ENCODE measurements at regions not wholly inside any gene's neighbourhood (a gene's known extent, or its start where the extent isn't known, plus 50 kb on each side); places are given as distances from the start of the nearest gene placed in this dataset.

DNA sequence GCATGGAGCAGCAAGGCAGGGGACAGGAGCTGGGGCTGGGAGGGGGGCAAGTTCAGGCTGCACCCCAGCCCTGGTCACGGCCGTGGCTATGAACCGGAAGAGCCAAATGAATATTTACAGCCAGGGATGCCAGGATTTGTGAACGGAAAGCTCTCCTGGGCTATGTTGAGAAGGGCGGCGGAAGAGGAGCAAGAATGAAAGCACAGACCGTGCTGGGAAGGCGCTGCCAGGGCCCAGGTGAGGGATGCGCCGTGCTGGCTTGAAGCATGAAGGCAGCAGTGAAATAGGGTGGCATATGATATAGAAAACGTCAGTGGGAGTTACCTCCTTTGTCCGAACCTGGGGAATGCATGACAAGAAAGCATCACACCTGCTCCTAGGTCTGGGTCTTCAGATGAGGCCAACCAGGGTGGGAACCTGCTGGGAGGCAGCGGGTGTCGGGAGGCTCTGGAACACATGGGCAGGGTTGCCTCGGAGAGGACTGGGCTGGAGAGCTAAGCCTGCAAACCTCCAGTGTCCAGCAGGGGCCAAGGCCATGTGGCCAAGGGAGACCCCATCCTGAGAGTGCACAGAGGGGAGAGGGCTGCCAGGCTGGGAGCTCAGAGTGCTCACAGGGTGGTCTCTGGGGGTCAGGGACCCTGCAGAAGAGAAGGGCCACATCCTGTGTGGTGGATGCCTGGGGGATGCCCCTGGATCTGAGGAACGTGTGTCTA is 120.6 kb upstream of the TCERG1L start:
- TF ChIP-seq, protein P1, sequence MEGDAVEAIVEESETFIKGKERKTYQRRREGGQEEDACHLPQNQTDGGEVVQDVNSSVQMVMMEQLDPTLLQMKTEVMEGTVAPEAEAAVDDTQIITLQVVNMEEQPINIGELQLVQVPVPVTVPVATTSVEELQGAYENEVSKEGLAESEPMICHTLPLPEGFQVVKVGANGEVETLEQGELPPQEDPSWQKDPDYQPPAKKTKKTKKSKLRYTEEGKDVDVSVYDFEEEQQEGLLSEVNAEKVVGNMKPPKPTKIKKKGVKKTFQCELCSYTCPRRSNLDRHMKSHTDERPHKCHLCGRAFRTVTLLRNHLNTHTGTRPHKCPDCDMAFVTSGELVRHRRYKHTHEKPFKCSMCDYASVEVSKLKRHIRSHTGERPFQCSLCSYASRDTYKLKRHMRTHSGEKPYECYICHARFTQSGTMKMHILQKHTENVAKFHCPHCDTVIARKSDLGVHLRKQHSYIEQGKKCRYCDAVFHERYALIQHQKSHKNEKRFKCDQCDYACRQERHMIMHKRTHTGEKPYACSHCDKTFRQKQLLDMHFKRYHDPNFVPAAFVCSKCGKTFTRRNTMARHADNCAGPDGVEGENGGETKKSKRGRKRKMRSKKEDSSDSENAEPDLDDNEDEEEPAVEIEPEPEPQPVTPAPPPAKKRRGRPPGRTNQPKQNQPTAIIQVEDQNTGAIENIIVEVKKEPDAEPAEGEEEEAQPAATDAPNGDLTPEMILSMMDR (IDR thresholded peaks at IDR 0.05): no peak

DNA sequence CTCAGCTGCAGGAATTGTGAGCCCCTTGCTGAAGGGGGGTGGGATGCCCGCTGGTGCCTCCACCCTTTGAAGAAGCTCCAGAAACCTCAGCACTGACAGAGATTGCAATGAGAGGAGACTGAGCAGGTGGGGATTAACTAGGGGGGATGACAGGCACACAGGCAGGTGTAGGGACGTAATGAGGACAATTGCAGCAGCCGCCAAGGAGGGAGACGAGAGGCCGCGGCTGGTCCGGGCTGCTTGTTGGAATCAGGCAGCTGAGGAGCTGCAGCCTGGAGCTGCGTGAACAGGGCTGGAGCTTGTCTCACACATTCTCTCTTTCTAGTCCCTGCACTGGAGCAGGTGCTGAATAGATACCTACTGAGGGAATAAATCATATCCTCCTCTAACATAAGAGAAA is 122.0 kb upstream of the TCERG1L start:
- TF ChIP-seq, protein P1 (IDR thresholded peaks at IDR 0.05): no peak

DNA sequence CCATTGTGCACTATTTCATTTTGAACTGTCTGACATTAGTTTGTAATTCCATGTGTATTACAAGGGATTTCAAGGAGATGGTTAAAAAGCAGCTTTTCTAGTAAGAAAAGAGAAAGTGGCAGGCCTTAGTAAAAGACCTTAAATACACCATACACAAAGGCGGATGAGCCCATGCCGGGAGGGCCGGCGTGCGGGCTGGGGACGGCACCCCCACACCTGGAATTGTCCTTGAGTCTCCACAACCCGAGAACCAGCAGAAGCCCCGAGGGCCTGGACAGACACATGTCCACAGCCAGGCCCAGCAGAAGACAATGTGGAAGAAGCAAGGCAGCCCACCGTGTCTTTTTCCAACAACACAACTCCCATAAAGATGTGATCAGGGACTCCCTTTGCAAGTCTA is 123.7 kb upstream of the TCERG1L start:
- TF ChIP-seq, protein P1 (IDR thresholded peaks at IDR 0.05): no peak

DNA sequence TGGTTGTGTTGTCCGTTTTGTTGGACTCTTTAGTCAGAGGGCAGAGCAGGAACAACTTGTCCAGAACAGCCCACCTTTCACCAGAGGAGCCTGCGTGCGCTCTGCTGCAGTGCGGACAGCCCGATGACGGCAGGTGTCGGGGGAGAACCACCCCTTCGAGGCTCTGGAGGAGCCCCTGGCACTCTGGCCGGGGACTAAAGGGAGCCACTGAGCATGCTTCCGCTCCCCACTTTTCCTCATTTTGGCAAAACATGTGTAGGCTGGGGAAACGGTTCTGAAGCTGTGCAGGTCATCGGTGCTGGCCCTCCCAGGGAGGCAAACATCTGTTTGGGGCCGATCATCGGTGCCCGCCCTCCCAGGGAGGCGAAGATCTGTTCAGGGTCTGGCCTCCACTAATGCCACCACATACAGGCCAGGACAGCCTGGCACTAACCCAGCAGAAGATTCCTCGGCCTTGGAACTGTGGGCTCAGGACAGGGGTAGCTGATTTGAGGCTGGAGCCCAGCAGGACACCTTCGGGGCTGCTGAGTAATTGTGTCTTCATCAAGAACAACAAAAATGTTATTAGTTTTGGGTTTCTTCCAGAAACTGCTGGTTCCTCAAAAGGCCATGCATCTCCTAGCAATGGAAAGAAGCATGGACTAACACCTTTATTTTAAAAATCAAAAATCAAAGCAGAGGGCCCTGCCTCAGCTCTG is 124.4 kb upstream of the TCERG1L start:
- TF ChIP-seq, protein P1 (IDR thresholded peaks at IDR 0.05): no peak

DNA sequence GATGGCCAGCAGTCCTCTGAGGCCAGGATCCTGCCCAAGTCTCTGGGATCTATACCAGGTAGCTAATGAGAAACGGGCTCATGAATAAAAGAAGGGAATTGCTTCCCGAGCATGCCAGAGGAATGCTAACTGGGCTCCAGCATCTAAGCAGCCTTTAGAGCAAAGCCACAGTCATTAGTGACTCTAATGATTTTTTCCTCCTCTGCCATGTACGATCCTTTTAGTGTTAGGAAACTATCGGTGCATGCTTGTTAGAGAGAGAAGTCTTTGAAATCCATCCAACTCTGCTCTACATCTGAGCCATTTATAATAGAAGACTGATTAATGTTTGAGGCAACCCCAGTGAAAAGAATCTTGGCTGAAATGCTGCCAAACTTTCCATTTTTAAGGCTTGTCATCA is 124.9 kb upstream of the TCERG1L start:
- TF ChIP-seq, protein P1 (IDR thresholded peaks at IDR 0.05): no peak

DNA sequence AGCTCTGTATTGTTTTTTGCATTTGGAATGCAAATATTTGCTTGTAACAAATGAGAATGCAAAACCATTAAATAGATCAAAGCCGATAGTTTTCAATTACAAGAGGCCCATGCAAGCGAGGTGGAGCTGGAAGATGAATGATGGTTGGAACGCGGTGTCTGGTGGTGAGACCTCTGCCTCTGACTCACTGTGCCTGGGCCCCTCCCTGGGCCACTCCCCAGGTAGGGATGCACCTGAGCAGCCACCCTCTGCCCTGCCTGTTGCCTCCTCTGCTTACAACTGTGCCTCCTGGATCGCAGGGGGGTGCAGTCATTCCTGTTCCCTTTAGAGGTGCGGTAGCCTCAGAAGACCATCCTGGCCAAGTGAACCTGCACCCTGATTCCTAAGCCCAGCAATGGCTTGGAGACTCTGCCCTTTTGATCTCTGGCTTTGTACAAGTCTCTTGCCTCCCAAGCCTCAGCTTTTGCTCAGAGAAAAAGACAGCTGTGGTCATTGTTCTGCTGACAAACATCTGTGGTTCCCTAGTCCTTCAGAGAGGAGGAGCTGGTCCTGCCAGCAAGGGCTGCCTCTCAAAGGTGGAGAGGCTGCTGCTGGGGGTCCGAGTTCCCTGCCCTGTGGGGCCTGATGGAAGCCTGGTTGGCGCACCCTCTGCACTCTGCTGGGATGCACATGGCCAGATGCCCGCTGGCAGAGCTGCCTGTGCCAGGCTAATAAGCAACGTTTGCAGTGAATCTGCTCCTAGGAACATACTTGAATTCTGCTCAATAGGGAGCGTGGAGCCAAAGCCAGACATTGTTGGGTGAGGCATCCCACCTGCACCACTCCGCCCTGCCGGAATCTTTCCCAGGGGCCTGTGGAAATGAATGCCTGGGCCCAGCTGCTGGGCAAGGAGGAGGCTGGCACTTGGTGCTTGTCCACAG is 126.3 kb upstream of the TCERG1L start:
- TF ChIP-seq, protein P1 (IDR thresholded peaks at IDR 0.05): no peak

DNA sequence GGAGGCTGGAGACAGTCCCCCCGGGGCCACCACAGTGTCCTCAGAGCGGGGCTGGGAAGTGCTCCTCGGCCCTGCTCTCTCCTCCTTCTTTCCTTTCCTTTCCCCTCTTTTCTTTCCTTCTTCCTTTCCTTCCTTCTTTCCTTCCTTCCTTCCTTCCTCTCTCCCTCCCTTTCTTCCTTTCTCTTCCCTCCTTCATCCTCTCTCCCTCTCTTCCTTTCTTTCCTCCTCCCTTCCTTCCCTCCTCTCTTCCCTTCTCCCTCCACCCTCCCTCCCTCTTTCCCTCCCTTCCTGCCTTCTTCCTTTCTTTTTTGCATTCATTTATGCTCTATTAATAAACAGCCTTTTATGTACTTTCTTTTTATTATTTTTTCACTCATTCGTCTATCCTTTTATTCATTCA is 127.1 kb upstream of the TCERG1L start:
- TF ChIP-seq, protein P1 (IDR thresholded peaks at IDR 0.05): no peak

Data from LNCAP (cell line).